ENCODE measurements at regions not wholly inside any gene's neighbourhood (a gene's known extent, or its start where the extent isn't known, plus 50 kb on each side); places are given as distances from the start of the nearest gene placed in this dataset.
"Not testable (repeated sequence)": the region's sequence is repeated elsewhere in the genome, so short reads cannot be mapped to it uniquely, and the experiment has no call there.

DNA sequence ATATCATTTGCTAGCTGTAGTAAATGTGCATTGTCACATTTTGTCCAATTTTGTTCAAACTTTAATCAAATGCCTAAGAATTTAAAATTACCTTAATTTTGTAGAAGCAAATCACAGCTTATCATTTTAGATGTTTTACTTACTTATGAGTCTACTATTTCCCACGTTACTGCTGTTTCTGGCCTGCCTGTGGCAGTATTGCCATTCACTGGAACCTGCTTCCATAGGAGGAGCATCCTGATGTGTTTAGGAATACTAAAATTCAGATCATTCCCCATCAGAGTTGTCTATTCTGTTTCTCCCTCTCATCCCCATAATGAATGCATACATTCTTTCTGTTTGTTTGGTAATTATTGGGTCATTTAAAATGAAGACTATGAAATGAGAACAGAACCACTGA is 119.5 kb upstream of the SNRPN start:
- H3K27ac ChIP-seq (ENCODE audit: low read depth, low read length): no peak overlapping the region
- no peaks in the 10 kb centered on the region for H3K4me1 ChIP-seq (ENCODE audit: insufficient read depth, low read length)
- no peaks in the 10 kb centered on the region for H3K9me3 ChIP-seq (ENCODE audit: low read length)

DNA sequence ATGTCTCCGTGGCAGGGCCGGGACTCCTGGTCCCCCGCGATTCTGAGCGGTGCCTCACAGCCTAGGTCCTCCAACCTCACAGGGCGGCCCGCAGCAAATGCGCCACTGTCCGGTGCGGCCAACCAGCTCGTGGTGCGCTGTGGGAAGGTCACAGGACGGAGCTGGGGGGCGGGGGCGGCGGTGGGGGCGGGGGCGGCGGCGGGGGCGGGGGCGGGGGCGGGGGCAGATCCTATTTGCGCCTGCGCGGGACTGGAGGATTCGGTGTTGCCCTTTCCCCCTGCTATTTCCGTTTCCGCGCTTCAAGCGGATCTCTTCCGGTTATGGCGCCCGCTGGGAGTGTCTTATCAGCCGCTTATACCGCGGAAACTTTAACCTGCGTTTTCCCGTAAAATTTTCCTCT is 106.7 kb upstream of the SNRPN start:
- Histone ChIP-seq H3K9me3 (ENCODE audit: low read length) (no peaks in the 10 kb centered on the region), H3K4me1 (ENCODE audit: insufficient read depth, low read length) (no peaks in the 10 kb centered on the region), H3K27me3 (ENCODE audit: control insufficient read depth in 1 of 2, insufficient read depth in 2 of 2, low read length in 2 of 2) (no peaks in the 10 kb centered on the region), H3K36me3 (ENCODE audit: insufficient read depth, low read length) (no peaks in the 10 kb centered on the region), H3K4me3 (ENCODE audit: low read depth in 1 of 2, low read length in 2 of 2) (peak overlapping the region in 1 of 2 donors; percentile 23), H3K27ac (ENCODE audit: low read depth, low read length) (no peak overlapping the region), H3K9ac (ENCODE audit: low read length) (no peak overlapping the region)

More for the DNA sequence above, 119.5 kb upstream of the SNRPN start:
- H3K4me3 ChIP-seq (ENCODE audit: low read depth in 1 of 2, low read length in 2 of 2): no peak overlapping the region
- no peaks in the 10 kb centered on the region for H3K27me3 ChIP-seq (ENCODE audit: control insufficient read depth in 1 of 2, insufficient read depth in 2 of 2, low read length in 2 of 2)
- no peaks in the 10 kb centered on the region for H3K36me3 ChIP-seq (ENCODE audit: insufficient read depth, low read length)
- H3K9ac ChIP-seq (ENCODE audit: low read length): no peak overlapping the region

DNA sequence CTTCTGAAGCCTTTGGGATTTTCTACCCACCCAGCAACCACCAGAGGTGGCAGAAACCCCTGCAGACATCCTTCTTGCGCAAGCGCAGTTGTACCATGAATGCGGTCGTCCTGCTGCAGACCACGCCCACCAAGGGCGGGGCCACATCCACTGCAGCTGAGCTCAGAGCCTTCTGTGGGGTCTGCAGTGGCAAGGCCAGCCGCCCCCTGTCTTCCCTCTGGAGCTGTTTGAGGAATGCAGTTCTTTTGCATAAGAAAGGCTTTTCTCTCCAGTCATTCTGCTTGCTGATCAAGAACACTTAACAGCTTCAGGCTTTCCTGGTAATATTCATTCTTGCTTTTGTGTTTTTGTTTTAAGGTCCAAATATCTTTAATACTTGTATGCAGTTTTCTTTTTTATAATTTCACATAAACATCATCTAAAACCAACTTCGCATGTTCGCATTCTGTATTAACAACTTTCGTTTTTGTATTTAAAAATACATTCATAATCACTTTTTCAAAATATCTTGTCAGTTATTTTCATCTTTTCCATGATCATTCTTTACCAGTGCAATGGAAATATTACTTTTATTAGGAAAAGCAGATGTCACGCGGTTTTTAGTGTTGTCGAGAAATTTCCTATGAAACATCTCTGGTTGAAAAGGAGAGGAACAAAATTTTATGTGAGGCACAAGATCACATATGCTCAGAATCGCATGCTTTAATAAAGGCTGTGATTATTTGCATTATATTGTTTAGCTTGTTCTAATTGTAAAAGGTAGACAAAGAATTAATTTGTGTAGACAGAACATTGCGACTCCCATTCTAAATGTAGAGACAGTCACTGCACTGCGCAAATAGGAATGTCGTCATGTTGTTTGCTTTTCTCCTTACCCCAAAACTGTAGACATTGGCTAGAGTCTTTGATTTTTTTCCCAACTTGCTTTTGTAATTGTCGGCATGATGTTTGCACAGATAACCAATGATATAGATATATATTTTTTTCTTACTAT is 98.1 kb upstream of the SNRPN start:
- Histone ChIP-seq H3K4me1 (ENCODE audit: insufficient read depth, low read length) (no peaks in the 10 kb centered on the region), H3K27me3 (ENCODE audit: control insufficient read depth in 1 of 2, insufficient read depth in 2 of 2, low read length in 2 of 2) (no peaks in the 10 kb centered on the region), H3K36me3 (ENCODE audit: insufficient read depth, low read length) (no peaks in the 10 kb centered on the region), H3K9me3 (ENCODE audit: low read length) (no peaks in the 10 kb centered on the region), H3K9ac (ENCODE audit: low read length) (no peak overlapping the region), H3K4me3 (ENCODE audit: low read depth in 1 of 2, low read length in 2 of 2) (peak overlapping the region in 1 of 2 donors; percentile 19), H3K27ac (ENCODE audit: low read depth, low read length) (no peak overlapping the region)

DNA sequence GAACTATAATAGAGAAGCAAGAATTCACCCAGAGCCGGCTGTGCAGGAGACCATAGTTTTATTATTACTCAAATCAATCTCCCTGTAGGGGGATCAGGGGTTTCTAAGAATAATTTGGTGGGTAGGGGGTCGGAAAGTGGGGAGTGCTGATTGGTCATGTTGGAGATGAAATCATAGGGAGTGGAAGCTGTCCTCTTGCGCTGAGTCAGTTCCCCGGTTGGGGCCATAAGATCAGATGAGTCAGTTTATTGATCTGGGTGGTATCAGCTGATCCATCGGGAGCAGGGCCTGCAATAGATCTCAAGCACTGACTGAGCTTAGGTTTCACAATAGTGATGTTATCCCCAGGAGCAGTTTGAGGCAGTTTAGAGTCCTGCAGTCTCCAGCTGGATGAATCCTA is 97.0 kb upstream of the SNRPN start:
- H3K27me3 ChIP-seq (ENCODE audit: control insufficient read depth in 1 of 2, insufficient read depth in 2 of 2, low read length in 2 of 2): no peaks in the 10 kb centered on the region
- H3K4me3 ChIP-seq (ENCODE audit: low read depth in 1 of 2, low read length in 2 of 2): peak overlapping the region in 1 of 2 donors; percentile 20
- no peaks in the 10 kb centered on the region for H3K9me3 ChIP-seq (ENCODE audit: low read length)
- no peak overlapping the region for H3K27ac ChIP-seq (ENCODE audit: low read depth, low read length)
- H3K36me3 ChIP-seq (ENCODE audit: insufficient read depth, low read length): no peaks in the 10 kb centered on the region
- no peaks in the 10 kb centered on the region for H3K4me1 ChIP-seq (ENCODE audit: insufficient read depth, low read length)
- H3K9ac ChIP-seq (ENCODE audit: low read length): no peak overlapping the region

DNA sequence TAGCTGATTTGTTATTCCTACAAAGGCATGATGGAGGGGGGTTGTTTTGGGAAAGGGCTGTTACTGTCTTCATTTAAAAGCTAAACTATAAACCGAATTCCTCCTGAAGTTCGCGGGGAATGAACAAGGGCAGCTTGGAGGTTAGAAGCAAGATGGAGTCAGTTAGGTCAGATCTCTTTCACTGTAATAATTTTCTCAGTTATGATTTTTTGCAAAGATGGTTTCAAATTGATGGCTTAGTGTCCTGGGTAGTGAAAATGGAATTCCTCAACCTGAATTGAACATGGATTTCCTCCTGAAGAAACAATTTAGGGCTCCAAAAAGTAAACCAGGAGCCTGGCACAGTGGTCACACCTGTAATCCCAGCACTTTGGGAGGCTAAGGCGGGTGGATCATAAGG is 96.6 kb upstream of the SNRPN start:
- not testable (repeated sequence) for H3K36me3 ChIP-seq (ENCODE audit: insufficient read depth, low read length); H3K27ac ChIP-seq (ENCODE audit: low read depth, low read length); H3K27me3 ChIP-seq (ENCODE audit: control insufficient read depth in 1 of 2, insufficient read depth in 2 of 2, low read length in 2 of 2); H3K4me1 ChIP-seq (ENCODE audit: insufficient read depth, low read length); H3K9ac ChIP-seq (ENCODE audit: low read length); H3K9me3 ChIP-seq (ENCODE audit: low read length); H3K4me3 ChIP-seq (ENCODE audit: low read depth in 1 of 2, low read length in 2 of 2)

DNA sequence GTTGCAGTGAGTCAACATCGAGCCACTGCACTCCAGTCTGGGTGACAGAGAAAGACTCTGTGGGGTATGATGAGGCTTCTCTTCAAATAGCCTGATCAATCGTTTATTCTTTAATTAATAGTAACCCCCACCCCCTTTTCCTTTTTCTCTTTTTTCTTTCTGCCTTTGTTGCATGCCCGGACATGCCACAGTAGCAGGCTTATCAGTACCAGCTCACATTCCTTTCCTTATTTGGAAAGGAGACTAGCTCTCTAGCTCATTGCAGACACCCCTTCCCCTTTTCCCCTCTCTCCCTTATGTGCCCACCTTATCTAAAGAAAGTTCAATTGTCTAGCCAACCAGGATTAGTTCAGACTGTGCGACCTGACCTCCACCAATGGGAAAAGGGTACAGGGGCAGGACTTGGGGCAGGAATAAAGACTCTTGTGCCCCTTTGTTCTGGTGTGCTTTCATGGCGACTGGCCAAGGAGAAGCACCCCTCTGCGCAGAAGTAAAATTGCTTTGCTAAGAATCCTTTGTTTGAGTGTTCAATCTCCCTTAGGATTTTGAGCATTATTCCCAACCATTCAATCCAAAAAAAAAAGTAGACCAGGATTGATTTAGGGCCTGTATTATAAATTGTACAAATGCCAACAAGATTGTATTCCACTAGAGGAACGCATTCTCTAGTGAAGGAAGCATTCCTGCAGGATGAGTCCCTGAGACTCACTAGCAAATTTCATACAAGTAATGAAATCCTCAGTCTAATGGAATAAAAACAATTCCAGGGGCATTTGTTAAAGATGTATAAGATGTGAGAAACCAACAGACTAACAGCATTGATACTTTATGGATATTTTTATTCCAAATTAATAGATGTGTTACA is 95.8 kb upstream of the SNRPN start:
- Histone ChIP-seq H3K27ac (ENCODE audit: low read depth, low read length) (peak overlapping the region; percentile 10), H3K4me1 (ENCODE audit: insufficient read depth, low read length) (no peaks in the 10 kb centered on the region), H3K4me3 (ENCODE audit: low read depth in 1 of 2, low read length in 2 of 2) (no peak overlapping the region), H3K27me3 (ENCODE audit: control insufficient read depth in 1 of 2, insufficient read depth in 2 of 2, low read length in 2 of 2) (no peaks in the 10 kb centered on the region), H3K36me3 (ENCODE audit: insufficient read depth, low read length) (no peaks in the 10 kb centered on the region), H3K9ac (ENCODE audit: low read length) (no peak overlapping the region), H3K9me3 (ENCODE audit: low read length) (no peaks in the 10 kb centered on the region)

DNA sequence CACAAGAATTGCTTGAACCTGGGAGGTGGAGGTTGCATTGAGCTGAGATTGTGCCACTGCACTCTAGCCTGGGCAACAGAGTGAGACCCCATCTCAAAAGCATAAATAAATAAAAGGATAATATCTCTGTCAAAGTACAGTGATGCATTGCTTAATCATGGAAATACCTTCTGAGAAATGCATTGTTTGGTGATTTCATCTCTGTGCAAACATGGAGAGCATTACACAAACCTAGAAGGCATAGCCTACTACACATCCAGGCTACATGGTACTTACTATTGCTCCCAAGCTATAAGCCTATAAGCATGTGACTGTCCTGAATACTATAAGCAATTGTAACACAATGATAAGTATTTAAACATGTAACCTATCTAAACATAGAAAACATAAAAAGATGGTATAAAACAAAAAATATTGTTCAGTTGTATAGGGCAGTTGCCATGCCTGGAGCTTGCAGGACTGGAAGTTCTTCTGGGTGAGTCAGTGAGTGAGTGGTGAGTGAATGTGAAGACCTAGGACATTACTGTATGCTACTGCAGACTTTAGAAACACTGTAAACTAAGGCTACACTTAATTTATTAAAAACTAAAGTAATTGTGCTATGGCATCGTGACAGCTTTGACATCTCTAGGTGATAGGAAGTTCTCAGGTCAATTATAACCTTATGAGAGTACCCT is 93.6 kb upstream of the SNRPN start:
- Histone ChIP-seq H3K9me3 (ENCODE audit: low read length) (no peaks in the 10 kb centered on the region), H3K9ac (ENCODE audit: low read length) (no peak overlapping the region), H3K4me1 (ENCODE audit: insufficient read depth, low read length) (no peaks in the 10 kb centered on the region), H3K36me3 (ENCODE audit: insufficient read depth, low read length) (no peaks in the 10 kb centered on the region), H3K27ac (ENCODE audit: low read depth, low read length) (no peak overlapping the region), H3K27me3 (ENCODE audit: control insufficient read depth in 1 of 2, insufficient read depth in 2 of 2, low read length in 2 of 2) (no peaks in the 10 kb centered on the region), H3K4me3 (ENCODE audit: low read depth in 1 of 2, low read length in 2 of 2) (no peak overlapping the region)

DNA sequence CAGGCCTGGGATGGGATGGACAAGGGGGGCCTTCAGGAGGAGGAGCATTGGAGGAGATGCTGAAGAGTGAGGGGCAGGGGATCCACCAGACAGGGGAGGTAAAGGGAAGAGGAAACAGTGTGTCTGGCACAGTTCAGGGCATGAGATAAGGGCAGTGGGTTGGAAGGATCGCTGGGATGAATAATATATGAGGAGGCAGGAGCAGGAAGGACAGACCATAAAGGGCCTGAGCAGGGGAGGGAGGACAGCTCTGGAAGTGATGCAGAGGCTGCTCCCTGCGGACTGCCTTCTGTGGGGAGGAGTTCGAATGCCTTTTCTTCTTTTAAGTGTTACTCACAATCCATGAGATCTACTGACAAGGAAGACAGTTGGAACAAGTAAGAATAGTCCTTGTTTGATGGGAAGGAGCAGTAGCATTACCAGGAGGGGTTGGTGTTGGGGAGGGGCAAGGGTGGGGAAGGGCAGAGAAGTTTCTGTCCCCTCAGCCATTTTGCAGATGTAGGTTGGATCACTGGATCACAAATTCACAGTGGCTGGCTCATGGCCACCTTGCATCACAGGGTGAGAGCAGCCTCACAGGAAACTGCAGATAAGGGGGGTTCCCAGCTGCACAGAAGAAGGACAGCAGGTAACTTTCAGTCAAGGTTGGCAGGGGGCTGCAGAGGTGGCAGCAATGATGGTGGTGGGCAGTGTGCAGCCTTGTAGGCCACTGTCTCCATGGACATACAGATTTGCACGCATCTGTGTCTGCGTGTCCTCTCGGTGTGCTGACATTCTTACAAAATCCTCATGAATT is 91.9 kb upstream of the SNRPN start:
- Histone ChIP-seq H3K9ac (ENCODE audit: low read length) (no peak overlapping the region), H3K9me3 (ENCODE audit: low read length) (no peaks in the 10 kb centered on the region), H3K4me3 (ENCODE audit: low read depth in 1 of 2, low read length in 2 of 2) (no peak overlapping the region), H3K27me3 (ENCODE audit: control insufficient read depth in 1 of 2, insufficient read depth in 2 of 2, low read length in 2 of 2) (no peaks in the 10 kb centered on the region), H3K4me1 (ENCODE audit: insufficient read depth, low read length) (no peaks in the 10 kb centered on the region), H3K27ac (ENCODE audit: low read depth, low read length) (no peak overlapping the region), H3K36me3 (ENCODE audit: insufficient read depth, low read length) (no peaks in the 10 kb centered on the region)

DNA sequence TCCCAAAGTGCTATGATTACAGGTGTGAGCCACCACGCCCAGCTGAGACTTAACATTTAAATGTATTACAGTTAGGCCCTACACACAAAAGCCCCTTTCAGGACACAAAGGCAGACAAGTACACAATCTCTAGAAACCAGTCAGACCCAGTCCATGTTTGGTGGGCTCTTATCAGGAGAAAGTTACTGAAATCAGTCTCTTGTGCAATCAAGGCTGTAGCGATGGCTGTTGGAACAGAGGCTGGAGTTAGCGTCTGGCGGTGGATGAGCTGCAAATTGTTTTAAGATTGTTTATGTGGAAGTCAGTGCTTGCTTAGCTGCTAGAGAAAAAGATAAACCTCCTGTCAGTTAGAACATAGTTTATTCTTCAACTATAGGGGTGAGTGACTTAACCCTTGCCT is 89.5 kb upstream of the SNRPN start:
- Histone ChIP-seq H3K27me3 (ENCODE audit: control insufficient read depth in 1 of 2, insufficient read depth in 2 of 2, low read length in 2 of 2) (no peaks in the 10 kb centered on the region), H3K36me3 (ENCODE audit: insufficient read depth, low read length) (no peaks in the 10 kb centered on the region), H3K4me1 (ENCODE audit: insufficient read depth, low read length) (no peaks in the 10 kb centered on the region), H3K9me3 (ENCODE audit: low read length) (no peaks in the 10 kb centered on the region), H3K9ac (ENCODE audit: low read length) (no peak overlapping the region), H3K27ac (ENCODE audit: low read depth, low read length) (no peak overlapping the region), H3K4me3 (ENCODE audit: low read depth in 1 of 2, low read length in 2 of 2) (no peak overlapping the region)

DNA sequence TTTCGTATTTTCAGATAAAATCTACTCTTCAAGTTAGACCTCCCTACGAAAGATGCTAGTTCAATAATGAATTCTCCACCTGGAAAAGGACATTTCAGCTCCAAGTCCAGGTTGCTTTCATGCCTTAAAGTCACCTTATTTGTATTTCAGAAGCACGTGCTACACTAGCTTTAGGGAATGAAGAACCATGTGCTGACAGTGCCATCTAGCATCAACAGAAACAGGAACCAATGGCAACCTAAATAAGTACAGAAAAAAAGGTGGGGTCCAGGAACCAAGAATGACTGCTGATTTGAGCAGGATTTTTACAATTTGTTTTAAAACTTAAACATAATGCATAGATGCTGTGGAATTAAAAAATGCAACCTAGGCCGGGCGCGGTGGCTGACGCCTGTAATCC is 77.6 kb upstream of the SNRPN start:
- no peaks in the 10 kb centered on the region for H3K9me3 ChIP-seq (ENCODE audit: low read length)
- H3K4me1 ChIP-seq (ENCODE audit: insufficient read depth, low read length): no peaks in the 10 kb centered on the region
- H3K4me3 ChIP-seq (ENCODE audit: low read depth in 1 of 2, low read length in 2 of 2): no peak overlapping the region
- no peak overlapping the region for H3K27ac ChIP-seq (ENCODE audit: low read depth, low read length)
- H3K27me3 ChIP-seq (ENCODE audit: control insufficient read depth in 1 of 2, insufficient read depth in 2 of 2, low read length in 2 of 2): no peaks in the 10 kb centered on the region
- no peak overlapping the region for H3K9ac ChIP-seq (ENCODE audit: low read length)
- no peaks in the 10 kb centered on the region for H3K36me3 ChIP-seq (ENCODE audit: insufficient read depth, low read length)

Measured in muscle layer of colon (tissue), 2 donors.